Erythroblast (primary cell): ENCODE measurements at regions not wholly inside any gene's neighbourhood (a gene's known extent, or its start where the extent isn't known, plus 50 kb on each side); places are given as distances from the start of the nearest gene placed in this dataset.

Source experiments
- GATA1 ChIP-seq: IDR thresholded peaks from 2 replicates; pipeline ENCODE4 v1.6.1; 2011; ENCODE audit warnings: low read depth, mild to moderate bottlenecking, control low read depth, low read length, moderate library complexity
- POLR2A ChIP-seq: IDR thresholded peaks from 2 replicates; pipeline ENCODE4 v1.6.1; 2011; ENCODE audit warnings: mild to moderate bottlenecking, low read length

DNA sequence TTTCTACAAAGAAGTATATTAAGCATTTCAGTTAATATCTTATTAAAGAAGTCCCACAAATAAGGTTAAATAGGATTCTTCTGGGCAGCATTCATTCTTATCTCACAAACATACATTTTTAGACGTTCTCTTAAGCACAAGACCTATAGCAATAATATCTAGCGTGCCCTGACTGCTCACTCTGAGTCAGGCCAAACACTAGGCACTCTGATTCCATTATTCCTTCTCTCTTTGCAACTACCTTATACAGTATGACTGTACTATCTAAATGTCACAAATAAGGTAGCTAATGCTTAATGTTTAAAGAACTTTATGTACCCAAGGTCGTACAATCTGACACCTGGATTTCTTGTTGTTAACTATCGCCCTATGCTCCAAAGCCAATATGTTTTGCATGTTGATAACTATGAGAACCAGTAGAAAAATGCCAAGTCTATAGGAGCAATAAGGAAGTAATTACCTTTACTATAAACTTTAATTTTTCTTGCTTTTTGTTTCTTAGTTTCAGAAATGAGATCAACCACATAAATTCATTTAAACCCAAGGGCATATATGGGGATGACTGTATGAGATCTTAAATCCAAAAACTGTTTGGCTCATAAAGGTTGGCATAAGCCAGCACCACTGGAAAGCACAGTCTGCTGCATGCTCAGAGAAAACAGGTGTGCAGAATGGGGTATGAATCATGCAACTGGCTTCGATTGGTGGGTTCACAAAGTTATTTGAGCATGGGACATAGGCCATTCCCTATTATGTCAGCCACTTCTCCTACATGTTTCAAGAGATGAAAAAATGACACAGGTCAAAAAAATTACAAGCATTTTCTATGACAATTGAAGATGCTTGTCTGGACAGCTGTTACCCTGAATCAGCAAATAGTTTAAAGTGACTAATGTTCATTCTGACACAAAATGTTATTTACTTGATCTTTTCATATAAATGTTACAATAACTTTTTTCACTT is 352.0 kb downstream of the IRS1 start:
- TF ChIP-seq POLR2A, result no peak
- no peak for TF ChIP-seq GATA1
